Esophagus muscularis mucosa (tissue), 4 donors: ENCODE measurements at regions not wholly inside any gene's neighbourhood (a gene's known extent, or its start where the extent isn't known, plus 50 kb on each side); places are given as distances from the start of the nearest gene placed in this dataset.

ENCODE experiments used
- CTCF ChIP-seq, 3 experiments: fragments of 200-600 bp in 2 of 3; fragments of 450-650 bp in 1 of 3; sonication (generic) in 2 of 3; IDR thresholded peaks; one replicate each; pipeline ENCODE4 v1.5.1; 2017 to 2019; ENCODE audit warnings: antibody characterized with exemption in 3 of 3, mild to moderate bottlenecking in 2 of 3, moderate library complexity in 1 of 3
- EP300 ChIP-seq: sonication (generic); formaldehyde crosslinking; IDR thresholded peaks from one replicate; pipeline ENCODE4 v1.6.1; 2017; ENCODE audit warnings: antibody characterized with exemption
- POLR2A ChIP-seq: fragments of 450-650 bp; IDR thresholded peaks from one replicate; pipeline ENCODE4 v1.6.1; 2017; ENCODE audit warnings: antibody characterized with exemption, moderate library complexity, mild to moderate bottlenecking, low read depth
- POLR2AphosphoS5 ChIP-seq, 2 donors: sonication (generic); formaldehyde crosslinking; IDR thresholded peaks; one replicate each; pipeline ENCODE4 v1.6.1; 2017; ENCODE audit warnings: antibody characterized with exemption in 2 of 2

GRCh38 chr12:19576506-19577280, 137.4 kb downstream of the AEBP2 start:
- TF ChIP-seq POLR2A (no peak), CTCF (IDR thresholded peaks at IDR 0.05) (no peak), POLR2AphosphoS5 (IDR thresholded peaks at IDR 0.05) (no peak), EP300 (no peak)
